Mammary epithelial cell (primary cell): ENCODE measurements at regions not wholly inside any gene's neighbourhood (a gene's known extent, or its start where the extent isn't known, plus 50 kb on each side); places are given as distances from the start of the nearest gene placed in this dataset.

Experiments used
- EZH2 ChIP-seq: IDR thresholded peaks from 2 replicates; pipeline ENCODE4 v1.6.1; 2012; ENCODE audit warnings: low read length, inconsistent platforms, borderline replicate concordance
- TF ChIP-seq, protein P1 (sequence below), 2 donors: IDR thresholded peaks in 1 of 2; conservative IDR thresholded peaks in 1 of 2; 2 replicates each; pipeline ENCODE4 v1.5.1; 2011 to 2012; ENCODE audit warnings: inconsistent platforms in 2 of 2, low read length in 2 of 2, mild to moderate bottlenecking in 2 of 2, control low read depth in 1 of 2, low read depth in 1 of 2; ENCODE audit not compliant: insufficient read depth in 1 of 2; ENCODE audit errors: extremely low read depth in 1 of 2

DNA sequence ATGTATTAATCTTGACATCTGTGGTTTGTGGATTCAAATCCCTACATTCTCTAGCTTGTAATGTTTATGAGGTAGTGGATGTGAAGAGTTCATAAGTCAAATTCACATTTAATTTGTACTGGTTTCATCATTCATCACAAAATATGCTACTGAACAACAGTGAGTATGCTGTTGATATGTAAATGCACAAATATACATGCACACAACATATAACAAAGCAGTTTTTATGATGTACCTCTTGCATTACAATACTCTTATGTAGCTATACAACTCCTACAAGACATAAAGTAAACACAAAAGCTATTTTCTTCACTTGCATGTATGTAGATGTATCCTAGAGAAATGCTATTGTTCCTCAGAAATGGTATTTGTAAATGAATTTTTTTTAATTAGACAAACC lies 111.0 kb upstream of the ANTXRL start:
- TF ChIP-seq, protein P1, sequence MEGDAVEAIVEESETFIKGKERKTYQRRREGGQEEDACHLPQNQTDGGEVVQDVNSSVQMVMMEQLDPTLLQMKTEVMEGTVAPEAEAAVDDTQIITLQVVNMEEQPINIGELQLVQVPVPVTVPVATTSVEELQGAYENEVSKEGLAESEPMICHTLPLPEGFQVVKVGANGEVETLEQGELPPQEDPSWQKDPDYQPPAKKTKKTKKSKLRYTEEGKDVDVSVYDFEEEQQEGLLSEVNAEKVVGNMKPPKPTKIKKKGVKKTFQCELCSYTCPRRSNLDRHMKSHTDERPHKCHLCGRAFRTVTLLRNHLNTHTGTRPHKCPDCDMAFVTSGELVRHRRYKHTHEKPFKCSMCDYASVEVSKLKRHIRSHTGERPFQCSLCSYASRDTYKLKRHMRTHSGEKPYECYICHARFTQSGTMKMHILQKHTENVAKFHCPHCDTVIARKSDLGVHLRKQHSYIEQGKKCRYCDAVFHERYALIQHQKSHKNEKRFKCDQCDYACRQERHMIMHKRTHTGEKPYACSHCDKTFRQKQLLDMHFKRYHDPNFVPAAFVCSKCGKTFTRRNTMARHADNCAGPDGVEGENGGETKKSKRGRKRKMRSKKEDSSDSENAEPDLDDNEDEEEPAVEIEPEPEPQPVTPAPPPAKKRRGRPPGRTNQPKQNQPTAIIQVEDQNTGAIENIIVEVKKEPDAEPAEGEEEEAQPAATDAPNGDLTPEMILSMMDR (conservative IDR thresholded peaks at IDR 0.05 in 1 of 2, IDR thresholded peaks at IDR 0.05 in 1 of 2; ENCODE audit: extremely low read depth in 1 of 2, insufficient read depth in 1 of 2, low read depth in 1 of 2, low read length in 2 of 2), result no peak
- TF ChIP-seq EZH2, result no peak
